HepG2 (cell line): ENCODE measurements at regions not wholly inside any gene's neighbourhood (a gene's known extent, or its start where the extent isn't known, plus 50 kb on each side); places are given as distances from the start of the nearest gene placed in this dataset.

Experiments
- ATAC-seq: fragments of 200-7000 bp; cut with Tn5 transposase; 3 replicates; pipeline ENCODE4 v1.9.1; 2020; ENCODE audit warnings: mild to moderate bottlenecking, moderate library complexity
- BruUV-seq: library from RNA; stranded (reverse); fragments of 400-500 nt; replicated peaks from 2 replicates; lab custom pipeline; 2021; lab: Mats Ljungman, UMichigan
- CTCF ChIA-PET: fragments of 300-600 bp; formaldehyde crosslinking; extraction: SDS; loops from one replicate; lab custom pipeline; 2021; ENCODE audit warnings: low total read pairs, inconsistent platforms, low intra/inter-chr PET ratio; lab: Yijun Ruan, JAX
- POLR2A ChIA-PET: fragments of 350-600 bp; sonication (Branson Sonifier 250); formaldehyde crosslinking; loops from one replicate; lab custom pipeline; 2020; ENCODE audit warnings: antibody characterized with exemption, inconsistent platforms; lab: Yijun Ruan, JAX
- DNase-seq: peaks from one replicate; pipeline ENCODE4 v3.0.0-alpha.2; 2015; ENCODE audit warnings: low spot score
- FAIRE-seq: peaks from 3 replicates; lab custom pipeline; 2011; peaks lifted over from hg19 to GRCh38; lab: Jason Lieb, UNC
- H2AFZ ChIP-seq: one replicate; pipeline ENCODE4 v1.6.1; 2011; ENCODE audit warnings: low read length, inconsistent platforms
- H3K27ac ChIP-seq: fragments of 300-600 bp; 3 replicates; pipeline ENCODE4 v1.8.0; 2011; ENCODE audit warnings: mixed run types, mild to moderate bottlenecking, mixed read lengths, low read length, inconsistent platforms; ENCODE audit not compliant: insufficient read depth; ENCODE audit errors: extremely low read length
- H3K27me3 ChIP-seq, 2 experiments: fragments of 200-600 bp in 1 of 2; 2 replicates in 1 of 2; 3 replicates in 1 of 2; pipeline versions ENCODE4 v1.6.0 to v1.8.0; 2011; ENCODE audit warnings: low read length in 2 of 2, mild to moderate bottlenecking in 2 of 2, moderate library complexity in 2 of 2, inconsistent platforms in 1 of 2; ENCODE audit not compliant: insufficient read depth in 2 of 2, control insufficient read depth in 1 of 2
- H3K36me3 ChIP-seq, 2 experiments: fragments of 200-600 bp in 1 of 2; replicated peaks in 1 of 2; 2 replicates in 1 of 2; 3 replicates in 1 of 2; pipeline versions ENCODE4 v1.5.1 to v1.8.0; 2011; ENCODE audit warnings: low read length in 2 of 2, inconsistent platforms in 1 of 2; ENCODE audit not compliant: insufficient read depth in 2 of 2, control insufficient read depth in 1 of 2
- H3K4me1 ChIP-seq: 2 replicates; pipeline ENCODE4 v1.5.1; 2012; ENCODE audit warnings: low read length, inconsistent platforms; ENCODE audit not compliant: insufficient read depth
- H3K4me2 ChIP-seq: 2 replicates; pipeline ENCODE4 v1.6.0; 2011; ENCODE audit warnings: low read depth, low read length, inconsistent platforms
- H3K4me3 ChIP-seq, 3 experiments: fragments of 200-600 bp in 1 of 3; sonication (generic), shearing (Covaris generic) in 1 of 3; replicated peaks in 1 of 3; 2 replicates each; pipeline ENCODE4 v1.5.1; 2011 to 2016; ENCODE audit warnings: low read length in 3 of 3, inconsistent platforms in 2 of 3, low read depth in 2 of 3, mild to moderate bottlenecking in 2 of 3, control low read depth in 1 of 3, mixed read lengths in 1 of 3; ENCODE audit not compliant: insufficient read depth in 1 of 3
- H3K79me2 ChIP-seq: one replicate; pipeline ENCODE4 v1.6.1; 2011; ENCODE audit warnings: low read length, inconsistent platforms; ENCODE audit not compliant: insufficient read depth
- H3K9ac ChIP-seq: 2 replicates; pipeline ENCODE4 v1.6.0; 2011; ENCODE audit warnings: mild to moderate bottlenecking, low read depth, low read length, inconsistent platforms; ENCODE audit not compliant: insufficient read depth
- H3K9me3 ChIP-seq: 2 replicates; pipeline ENCODE4 v1.5.1; 2012; ENCODE audit warnings: mild to moderate bottlenecking, low read length
- H4K20me1 ChIP-seq: 2 replicates; pipeline ENCODE4 v1.6.0; 2011; ENCODE audit warnings: inconsistent platforms, mild to moderate bottlenecking, low read length, moderate library complexity; ENCODE audit not compliant: insufficient read depth
- CBX2 ChIP-seq, 2 experiments: fragments of 200-600 bp in 1 of 2; sonication (generic); formaldehyde crosslinking in 1 of 2; IDR thresholded peaks; 2 replicates each; pipeline versions ENCODE4 v1.7.0 to v1.8.1; 2018 to 2022; ENCODE audit warnings: low read depth in 2 of 2, low read length in 1 of 2, mild to moderate bottlenecking in 1 of 2, missing genetic modification reagents in 1 of 2
- CERS6 ChIP-seq: sonication (generic); formaldehyde crosslinking; IDR thresholded peaks from 2 replicates; pipeline ENCODE4 v1.5.0; 2020; ENCODE audit warnings: missing genetic modification reagents
- CREM ChIP-seq, 2 experiments: sonication (generic) in 1 of 2; formaldehyde crosslinking in 1 of 2; IDR thresholded peaks; 2 replicates each; pipeline versions ENCODE4 v1.4.0 to v1.6.1; 2016 to 2020; ENCODE audit warnings: antibody characterized with exemption in 1 of 2, mild to moderate bottlenecking in 1 of 2, missing genetic modification reagents in 1 of 2
- IRF1 ChIP-seq: sonication (generic); formaldehyde crosslinking; IDR thresholded peaks from 2 replicates; pipeline ENCODE4 v1.4.0; 2020; ENCODE audit warnings: low read depth, mild to moderate bottlenecking, missing genetic modification reagents
- KDM5B ChIP-seq: sonication (generic); formaldehyde crosslinking; IDR thresholded peaks from 2 replicates; pipeline ENCODE4 v1.4.0; 2020; ENCODE audit warnings: missing genetic modification reagents, mild to moderate bottlenecking, borderline replicate concordance
- MAZ ChIP-seq, 2 experiments: sonication (generic) in 1 of 2; formaldehyde crosslinking in 1 of 2; IDR thresholded peaks; 2 replicates each; pipeline versions ENCODE4 v1.5.0 to v1.6.1; 2012 to 2020; ENCODE audit warnings: low read depth in 2 of 2, mild to moderate bottlenecking in 2 of 2, borderline replicate concordance in 1 of 2, improper control_type of control experiment in 1 of 2, low read length in 1 of 2, missing genetic modification reagents in 1 of 2, moderate library complexity in 1 of 2
- NFE2 ChIP-seq: sonication (generic); formaldehyde crosslinking; IDR thresholded peaks from 2 replicates; pipeline ENCODE4 v1.4.0; 2020; ENCODE audit warnings: missing genetic modification reagents
- NKX3-1 ChIP-seq: sonication (generic); formaldehyde crosslinking; IDR thresholded peaks from 2 replicates; pipeline ENCODE4 v1.5.0; 2020; ENCODE audit warnings: missing genetic modification reagents
- RBFOX2 ChIP-seq: fragments of 200-400 bp; formaldehyde crosslinking; IDR thresholded peaks from 2 replicates; pipeline ENCODE4 v1.6.1; 2017; ENCODE audit warnings: low read depth, mild to moderate bottlenecking, low read length
- RBM39 ChIP-seq: fragments of 200-400 bp; formaldehyde crosslinking; IDR thresholded peaks from one replicate; pipeline ENCODE4 v1.6.1; 2018; ENCODE audit warnings: antibody characterized with exemption, mild to moderate bottlenecking, low read depth, low read length; ENCODE audit not compliant: poor library complexity, severe bottlenecking
- SMAD9 ChIP-seq: sonication (generic); formaldehyde crosslinking; IDR thresholded peaks from 2 replicates; pipeline ENCODE4 v1.5.1; 2020; ENCODE audit warnings: mild to moderate bottlenecking, missing genetic modification reagents
- TRAFD1 ChIP-seq: sonication (generic); formaldehyde crosslinking; IDR thresholded peaks from 2 replicates; pipeline ENCODE4 v1.5.1; 2020; ENCODE audit warnings: missing genetic modification reagents, mild to moderate bottlenecking, borderline replicate concordance
- ZFP91 ChIP-seq: sonication (generic); formaldehyde crosslinking; IDR thresholded peaks from 2 replicates; pipeline ENCODE4 v1.9.0; 2022; ENCODE audit warnings: missing genetic modification reagents, mild to moderate bottlenecking, borderline replicate concordance
- ZGPAT ChIP-seq: IDR thresholded peaks from 2 replicates; pipeline ENCODE4 v1.6.1; 2016; ENCODE audit warnings: mild to moderate bottlenecking
- ZNF136 ChIP-seq: sonication (generic); formaldehyde crosslinking; IDR thresholded peaks from 2 replicates; pipeline ENCODE4 v1.8.1; 2022; ENCODE audit warnings: low read depth, mild to moderate bottlenecking, moderate library complexity, missing genetic modification reagents
- ZNF263 ChIP-seq: sonication (generic); formaldehyde crosslinking; IDR thresholded peaks from 2 replicates; pipeline ENCODE4 v1.4.0; 2020; ENCODE audit warnings: missing genetic modification reagents
- ZNF530 ChIP-seq: sonication (generic); formaldehyde crosslinking; IDR thresholded peaks from 2 replicates; pipeline ENCODE4 v1.5.0; 2020; ENCODE audit warnings: low read depth, mild to moderate bottlenecking, missing genetic modification reagents
- ZNF766 ChIP-seq: sonication (generic); formaldehyde crosslinking; IDR thresholded peaks from 2 replicates; pipeline ENCODE4 v1.5.0; 2020; ENCODE audit warnings: missing genetic modification reagents, borderline replicate concordance
- in situ Hi-C: cut with HindIII; loops from 2 replicates; pipeline ENCODE4 v1.10.0; 2017; ENCODE audit warnings: low pct_unique_long_range_greater_than_20kb; ENCODE audit not compliant: extremely low pct_ligation_motif_present
- intact Hi-C: fragments of 100-400 bp; cut with micrococcal nuclease; formaldehyde crosslinking; loops from one replicate; pipeline ENCODE4 v1.10.0; 2022; ENCODE audit not compliant: unreplicated experiment

GRCh38 chr15:61612111-61612510 lies 383.0 kb upstream of the RORA start:
- ATAC-seq = no peak
- no peak overlapping the region for H2AFZ ChIP-seq
- no peaks in the 10 kb centered on the region for H3K36me3 ChIP-seq
- no peak overlapping the region for H3K4me3 ChIP-seq
- H3K4me1 ChIP-seq = no peaks in the 10 kb centered on the region
- BruUV-seq = no TSS peak
- H3K9ac ChIP-seq = no peak overlapping the region
- CTCF ChIA-PET = no interaction called here
- POLR2A ChIA-PET = no interaction called here
- H4K20me1 ChIP-seq = no peaks in the 10 kb centered on the region
- in situ Hi-C loops = no loop called here
- H3K9me3 ChIP-seq = peaks cover 13% of the 10 kb centered on the region
- DNase-seq = no peak
- no peaks in the 10 kb centered on the region for H3K79me2 ChIP-seq
- H3K4me2 ChIP-seq = no peak overlapping the region
- H3K27me3 ChIP-seq = no peaks in the 10 kb centered on the region
- no peak for FAIRE-seq
- intact Hi-C loops = no loop called here
- H3K27ac ChIP-seq = no peak overlapping the region
- no peak for TF ChIP-seq NFE2 (CRISPR knock-in tag)
- TF ChIP-seq IRF1 (CRISPR knock-in tag) = no peak
- TF ChIP-seq SMAD9 (CRISPR knock-in tag) = no peak
- TF ChIP-seq CERS6 (CRISPR knock-in tag) = no peak
- no peak for TF ChIP-seq MAZ (IDR thresholded peaks at IDR 0.05; ENCODE audit: borderline replicate concordance, low read depth, low read length)
- TF ChIP-seq MAZ (CRISPR knock-in tag; IDR thresholded peaks at IDR 0.05; ENCODE audit: low read depth) = no peak
- no peak for TF ChIP-seq TRAFD1 (CRISPR knock-in tag)
- no peak for TF ChIP-seq CREM (IDR thresholded peaks at IDR 0.05)
- TF ChIP-seq CREM (CRISPR knock-in tag; IDR thresholded peaks at IDR 0.05) = no peak
- TF ChIP-seq RBM39 = no peak
- TF ChIP-seq RBFOX2 = no peak
- no peak for TF ChIP-seq ZNF263 (CRISPR knock-in tag)
- no peak for TF ChIP-seq KDM5B (CRISPR knock-in tag)
- TF ChIP-seq ZGPAT = no peak
- no peak for TF ChIP-seq ZNF766 (CRISPR knock-in tag)
- no peak for TF ChIP-seq ZNF530 (CRISPR knock-in tag)
- TF ChIP-seq ZNF136 (CRISPR knock-in tag) = no peak
- no peak for TF ChIP-seq NKX3-1 (CRISPR knock-in tag)
- TF ChIP-seq ZFP91 = no peak
- TF ChIP-seq CBX2 (IDR thresholded peaks at IDR 0.05; ENCODE audit: low read depth, low read length) = no peak
- TF ChIP-seq CBX2 (CRISPR knock-in tag; IDR thresholded peaks at IDR 0.05; ENCODE audit: low read depth) = no peak
